ENCODE measurements at regions not wholly inside any gene's neighbourhood (a gene's known extent, or its start where the extent isn't known, plus 50 kb on each side); places are given as distances from the start of the nearest gene placed in this dataset.

- TF ChIP-seq CTCF (IDR thresholded peaks at IDR 0.05) (no peak), POLR2A (IDR thresholded peaks at IDR 0.05) (no peak)
These were observed 151.5 kb downstream of the GALR1 start for GRCh38 chr18:77401173-77401572.
